Body of pancreas (tissue), 4 donors: ENCODE measurements at regions not wholly inside any gene's neighbourhood (a gene's known extent, or its start where the extent isn't known, plus 50 kb on each side); places are given as distances from the start of the nearest gene placed in this dataset.

Experiments used
- POLR2A ChIP-seq, 3 donors: fragments of 450-650 bp; IDR thresholded peaks; one replicate each; pipeline ENCODE4 v1.6.1; 2016; ENCODE audit warnings: antibody characterized with exemption in 3 of 3, mild to moderate bottlenecking in 2 of 3
- TF ChIP-seq, protein P1 (sequence below), 7 experiments: fragments of 450-650 bp in 4 of 7; fragments of 200-600 bp in 3 of 7; sonication (generic) in 3 of 7; IDR thresholded peaks; one replicate each; pipeline ENCODE4 v1.5.1; 2016 to 2019; ENCODE audit warnings: antibody characterized with exemption in 7 of 7

GRCh38 chr10:130560573-130560972 is 424.4 kb downstream of the GLRX3 start:
- TF ChIP-seq POLR2A (IDR thresholded peaks at IDR 0.05) = no peak
- TF ChIP-seq, protein P1, sequence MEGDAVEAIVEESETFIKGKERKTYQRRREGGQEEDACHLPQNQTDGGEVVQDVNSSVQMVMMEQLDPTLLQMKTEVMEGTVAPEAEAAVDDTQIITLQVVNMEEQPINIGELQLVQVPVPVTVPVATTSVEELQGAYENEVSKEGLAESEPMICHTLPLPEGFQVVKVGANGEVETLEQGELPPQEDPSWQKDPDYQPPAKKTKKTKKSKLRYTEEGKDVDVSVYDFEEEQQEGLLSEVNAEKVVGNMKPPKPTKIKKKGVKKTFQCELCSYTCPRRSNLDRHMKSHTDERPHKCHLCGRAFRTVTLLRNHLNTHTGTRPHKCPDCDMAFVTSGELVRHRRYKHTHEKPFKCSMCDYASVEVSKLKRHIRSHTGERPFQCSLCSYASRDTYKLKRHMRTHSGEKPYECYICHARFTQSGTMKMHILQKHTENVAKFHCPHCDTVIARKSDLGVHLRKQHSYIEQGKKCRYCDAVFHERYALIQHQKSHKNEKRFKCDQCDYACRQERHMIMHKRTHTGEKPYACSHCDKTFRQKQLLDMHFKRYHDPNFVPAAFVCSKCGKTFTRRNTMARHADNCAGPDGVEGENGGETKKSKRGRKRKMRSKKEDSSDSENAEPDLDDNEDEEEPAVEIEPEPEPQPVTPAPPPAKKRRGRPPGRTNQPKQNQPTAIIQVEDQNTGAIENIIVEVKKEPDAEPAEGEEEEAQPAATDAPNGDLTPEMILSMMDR (IDR thresholded peaks at IDR 0.05) = no peak
